IMR-90 (cell line): ENCODE measurements at regions not wholly inside any gene's neighbourhood (a gene's known extent, or its start where the extent isn't known, plus 50 kb on each side); places are given as distances from the start of the nearest gene placed in this dataset.

Source experiments
- ATAC-seq: fragments of 200-7000 bp; cut with Tn5 transposase; 2 replicates; pipeline ENCODE4 v1.9.1; 2020; ENCODE audit warnings: low read depth, mild to moderate bottlenecking, moderate library complexity
- BruUV-seq: library from RNA; stranded (reverse); fragments of 400-500 nt; replicated peaks from 2 replicates; lab custom pipeline; 2021; lab: Mats Ljungman, UMichigan
- CTCF ChIA-PET: fragments of 300-600 bp; formaldehyde crosslinking; extraction: SDS; loops from one replicate; lab custom pipeline; 2021; ENCODE audit warnings: antibody characterized with exemption; lab: Yijun Ruan, JAX
- POLR2A ChIA-PET: fragments of 300-600 bp; sonication (Branson Sonifier 250); formaldehyde crosslinking; loops from one replicate; lab custom pipeline; 2022; ENCODE audit warnings: antibody characterized with exemption; ENCODE audit not compliant: unreplicated experiment; lab: Charles Lee
- DNase-seq: peaks from one replicate; pipeline ENCODE4 v3.0.0; 2013
- H2AFZ ChIP-seq: replicated peaks from 2 replicates; pipeline ENCODE3; 2013; ENCODE audit warnings: low read length, mild to moderate bottlenecking; ENCODE audit not compliant: poor library complexity
- H2AK5ac ChIP-seq: 2 replicates; pipeline ENCODE4 v1.6.1; 2013; ENCODE audit warnings: low read depth, low read length, inconsistent platforms
- H2AK9ac ChIP-seq: replicated peaks from 2 replicates; pipeline ENCODE3; 2013; ENCODE audit warnings: mild to moderate bottlenecking, low read depth, low read length, moderate library complexity; ENCODE audit not compliant: poor library complexity
- H2BK120ac ChIP-seq: 2 replicates; pipeline ENCODE4 v1.6.1; 2013; ENCODE audit warnings: low read depth, low read length, inconsistent platforms
- H2BK15ac ChIP-seq: 3 replicates; pipeline ENCODE4 v1.6.1; 2013; ENCODE audit warnings: low read depth, low read length, inconsistent platforms
- H2BK20ac ChIP-seq: 2 replicates; pipeline ENCODE4 v1.6.1; 2013; ENCODE audit warnings: low read depth, mild to moderate bottlenecking, inconsistent platforms, low read length, moderate library complexity
- H2BK5ac ChIP-seq: 2 replicates; pipeline ENCODE4 v1.6.1; 2013; ENCODE audit warnings: mild to moderate bottlenecking, low read depth, low read length, inconsistent platforms; ENCODE audit not compliant: poor library complexity, severe bottlenecking
- H3K14ac ChIP-seq: replicated peaks from 2 replicates; pipeline ENCODE4 v1.6.1; 2013; ENCODE audit warnings: low read depth, low read length, inconsistent platforms
- H3K18ac ChIP-seq: 2 replicates; pipeline ENCODE4 v1.6.1; 2013; ENCODE audit warnings: low read depth, low read length, control low read depth
- H3K23ac ChIP-seq: 2 replicates; pipeline ENCODE4 v1.6.1; 2013; ENCODE audit warnings: low read depth, low read length, inconsistent platforms
- H3K27ac ChIP-seq: 2 replicates; pipeline ENCODE4 v1.5.1; 2013; ENCODE audit warnings: mild to moderate bottlenecking, control low read depth, low read length; ENCODE audit not compliant: insufficient read depth
- H3K27me3 ChIP-seq: 2 replicates; pipeline ENCODE4 v1.6.1; 2013; ENCODE audit warnings: low read length; ENCODE audit not compliant: control insufficient read depth, insufficient read depth
- H3K36me3 ChIP-seq: 2 replicates; pipeline ENCODE4 v1.6.1; 2013; ENCODE audit warnings: low read length, mixed read lengths; ENCODE audit not compliant: control insufficient read depth, insufficient read depth
- H3K4ac ChIP-seq: 2 replicates; pipeline ENCODE4 v1.6.1; 2013; ENCODE audit warnings: low read depth, low read length, inconsistent platforms
- H3K4me1 ChIP-seq: 2 replicates; pipeline ENCODE4 v1.6.1; 2013; ENCODE audit warnings: low read length, mixed read lengths; ENCODE audit not compliant: control insufficient read depth, insufficient read depth
- H3K4me2 ChIP-seq: 2 replicates; pipeline ENCODE4 v1.6.1; 2013; ENCODE audit warnings: low read depth, mild to moderate bottlenecking, control low read depth, low read length, moderate library complexity
- H3K4me3 ChIP-seq: 2 replicates; pipeline ENCODE4 v1.5.1; 2013; ENCODE audit warnings: low read depth, mild to moderate bottlenecking, control low read depth, low read length, moderate library complexity; ENCODE audit not compliant: insufficient read depth
- H3K56ac ChIP-seq: 2 replicates; pipeline ENCODE4 v1.6.1; 2013; ENCODE audit warnings: low read length, inconsistent platforms; ENCODE audit not compliant: insufficient read depth; ENCODE audit errors: extremely low read depth
- H3K79me1 ChIP-seq, 2 experiments: 2 replicates each; pipeline ENCODE4 v1.6.1; 2013; ENCODE audit warnings: low read length in 2 of 2, inconsistent platforms in 1 of 2, low read depth in 1 of 2
- H3K9ac ChIP-seq: 2 replicates; pipeline ENCODE4 v1.6.1; 2013; ENCODE audit warnings: low read depth, low read length, control low read depth
- H3K9me1 ChIP-seq: 2 replicates; pipeline ENCODE4 v1.6.1; 2013; ENCODE audit warnings: low read length, inconsistent platforms; ENCODE audit not compliant: insufficient read depth
- H3K9me3 ChIP-seq: 2 replicates; pipeline ENCODE4 v1.6.1; 2013; ENCODE audit warnings: low read length; ENCODE audit not compliant: control insufficient read depth, insufficient read depth
- H4K20me1 ChIP-seq: 2 replicates; pipeline ENCODE4 v1.6.1; 2013; ENCODE audit warnings: low read length, inconsistent platforms; ENCODE audit not compliant: insufficient read depth
- H4K5ac ChIP-seq: 2 replicates; pipeline ENCODE4 v1.6.1; 2013; ENCODE audit warnings: mild to moderate bottlenecking, low read depth, low read length, control low read depth
- H4K8ac ChIP-seq, 2 experiments: 2 replicates each; pipeline ENCODE4 v1.6.1; 2013; ENCODE audit warnings: low read depth in 2 of 2, low read length in 2 of 2, control low read depth in 1 of 2, inconsistent platforms in 1 of 2
- H4K91ac ChIP-seq: 2 replicates; pipeline ENCODE4 v1.6.1; 2013; ENCODE audit warnings: low read depth, low read length, inconsistent platforms; ENCODE audit not compliant: insufficient read depth
- CEBPB ChIP-seq: IDR thresholded peaks from 2 replicates; pipeline ENCODE4 v1.6.1; 2012; ENCODE audit warnings: low read depth, low read length, improper control_type of control experiment
- MXI1 ChIP-seq: IDR thresholded peaks from 2 replicates; pipeline ENCODE4 v1.6.1; 2012; ENCODE audit warnings: low read depth, mild to moderate bottlenecking, low read length, moderate library complexity, borderline replicate concordance
- WGBS, 2 experiments: methylation state at CpG; one replicate each; pipeline versions ENCODE4 v1.1.5 to v1.1.7; 2013; ENCODE audit warnings: missing lambda C conversion rate in 2 of 2; ENCODE audit not compliant: insufficient read length in 1 of 2; ENCODE audit errors: extremely low coverage in 2 of 2; 5-methylcytosine and 5-hydroxymethylcytosine counted together
- dilution Hi-C: fragments of 300-500 bp; cut with HindIII; formaldehyde crosslinking; loops from one replicate; pipeline ENCODE4 v1.14.3; 2018; ENCODE audit warnings: low sequenced_read_pairs; ENCODE audit not compliant: unreplicated experiment
- in situ Hi-C: fragments of 300-500 bp; cut with MboI; formaldehyde crosslinking; loops from 3 replicates; pipeline ENCODE4 v1.14.3; 2019; ENCODE audit warnings: low sequenced_read_pairs, inconsistent platforms, mixed read lengths
- intact Hi-C: fragments of 100-400 bp; cut with micrococcal nuclease; formaldehyde crosslinking; loops from 2 replicates; pipeline ENCODE4 v1.10.0; 2022
- TF ChIP-seq, protein P1 (sequence below): fragments of 150-350 bp; IDR thresholded peaks from 2 replicates; pipeline ENCODE4 v1.6.1; 2016; ENCODE audit warnings: low read depth, mild to moderate bottlenecking, low read length, moderate library complexity, borderline replicate concordance

DNA sequence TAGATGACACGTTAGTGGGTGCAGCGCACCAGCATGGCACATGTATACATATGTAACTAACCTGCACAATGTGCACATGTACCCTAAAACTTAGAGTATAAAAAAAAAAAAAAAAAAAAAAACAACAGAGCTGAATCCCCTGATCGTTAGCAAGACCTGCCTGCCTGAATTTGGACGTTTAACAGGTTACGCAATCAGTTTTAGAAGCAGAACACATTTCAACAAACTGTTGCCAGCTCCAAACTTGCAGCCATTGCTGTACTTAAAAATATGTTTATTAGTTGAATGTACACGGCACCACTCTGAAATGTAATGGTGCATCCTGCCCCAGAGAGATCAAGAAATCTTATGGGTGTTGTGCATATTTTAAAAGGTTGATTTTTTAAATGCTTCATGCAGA is 680.0 kb downstream of the TLE4 start:
- H3K18ac ChIP-seq: no peak overlapping the region
- POLR2A ChIA-PET: no interaction called here
- in situ Hi-C loops: no loop called here
- H2BK120ac ChIP-seq: no peak overlapping the region
- H2BK5ac ChIP-seq: no peak overlapping the region
- no peak overlapping the region for H3K9ac ChIP-seq
- dilution Hi-C loops: no loop called here
- no peaks in the 10 kb centered on the region for H3K9me1 ChIP-seq
- no peak overlapping the region for H4K91ac ChIP-seq
- H2BK20ac ChIP-seq: no peak overlapping the region
- H4K8ac ChIP-seq: no peak overlapping the region
- H4K20me1 ChIP-seq: no peaks in the 10 kb centered on the region
- ATAC-seq (no peak), DNase-seq (no peak)
- no peak overlapping the region for H3K14ac ChIP-seq
- H3K4me2 ChIP-seq: no peak overlapping the region
- no peak overlapping the region for H3K23ac ChIP-seq
- no peak overlapping the region for H3K56ac ChIP-seq
- no peak overlapping the region for H2AK5ac ChIP-seq
- CTCF ChIA-PET: interaction anchor here (0.7 kb wide), 1 partner anchor 1922 kb away, joined by 3 read pairs; no protein-coding TSS in a partner anchor
- no peak overlapping the region for H3K4ac ChIP-seq
- no TSS peak for BruUV-seq
- H3K27ac ChIP-seq: no peak overlapping the region
- no peaks in the 10 kb centered on the region for H3K27me3 ChIP-seq
- no CpG with 5 or more reads among the region's 6 CpGs for WGBS, 2 experiments
- H2AK9ac ChIP-seq: no peak overlapping the region
- no peaks in the 10 kb centered on the region for H3K9me3 ChIP-seq
- no peak overlapping the region for H2BK15ac ChIP-seq
- H4K5ac ChIP-seq: no peak overlapping the region
- H3K79me1 ChIP-seq: no peaks in the 10 kb centered on the region
- H3K4me1 ChIP-seq: no peaks in the 10 kb centered on the region
- no peaks in the 10 kb centered on the region for H3K36me3 ChIP-seq
- no peak overlapping the region for H2AFZ ChIP-seq
- intact Hi-C loops: no loop called here
- H3K4me3 ChIP-seq: no peak overlapping the region
- peak; percentile 80 for TF ChIP-seq CEBPB
- TF ChIP-seq MXI1: no peak
- TF ChIP-seq, protein P1, sequence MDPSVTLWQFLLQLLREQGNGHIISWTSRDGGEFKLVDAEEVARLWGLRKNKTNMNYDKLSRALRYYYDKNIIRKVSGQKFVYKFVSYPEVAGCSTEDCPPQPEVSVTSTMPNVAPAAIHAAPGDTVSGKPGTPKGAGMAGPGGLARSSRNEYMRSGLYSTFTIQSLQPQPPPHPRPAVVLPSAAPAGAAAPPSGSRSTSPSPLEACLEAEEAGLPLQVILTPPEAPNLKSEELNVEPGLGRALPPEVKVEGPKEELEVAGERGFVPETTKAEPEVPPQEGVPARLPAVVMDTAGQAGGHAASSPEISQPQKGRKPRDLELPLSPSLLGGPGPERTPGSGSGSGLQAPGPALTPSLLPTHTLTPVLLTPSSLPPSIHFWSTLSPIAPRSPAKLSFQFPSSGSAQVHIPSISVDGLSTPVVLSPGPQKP: no peak
